ENCODE measurements at regions not wholly inside any gene's neighbourhood (a gene's known extent, or its start where the extent isn't known, plus 50 kb on each side); places are given as distances from the start of the nearest gene placed in this dataset.
A peak's percentile ranks its signal among the peaks of the same experiment; 100 is the strongest.
"Not testable (repeated sequence)": the region's sequence is repeated elsewhere in the genome, so short reads cannot be mapped to it uniquely, and the experiment has no call there.

DNA sequence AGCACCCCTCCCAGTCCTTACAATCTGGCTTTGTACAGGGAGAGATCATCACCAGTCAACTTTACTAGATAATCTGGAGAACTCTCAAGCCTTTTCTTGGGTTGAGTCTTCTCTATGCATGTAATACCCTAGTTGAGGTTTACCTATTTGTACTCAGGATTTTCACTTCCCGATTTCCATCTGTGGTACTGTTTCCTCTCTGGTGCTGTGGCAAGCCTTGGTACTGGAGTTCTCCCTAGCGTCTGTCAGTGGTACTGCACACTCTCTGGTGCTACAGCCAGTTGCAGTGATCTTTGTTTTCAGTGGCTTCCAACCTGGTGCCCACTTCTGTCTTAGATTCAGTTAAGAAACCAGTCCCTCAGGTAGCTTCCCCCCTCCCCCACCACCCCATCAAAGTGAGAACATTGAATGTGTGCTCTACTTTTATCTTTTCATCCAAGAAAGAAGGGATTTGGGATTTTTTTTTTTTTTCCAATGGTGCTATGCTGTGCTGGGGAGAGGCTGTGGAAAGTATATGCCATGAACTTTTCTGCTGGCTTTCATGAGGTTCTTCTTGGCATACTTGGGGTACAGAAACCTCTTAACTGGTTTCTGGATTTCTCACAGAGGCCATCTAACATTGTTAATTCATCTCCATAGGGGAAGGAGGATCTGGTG, 69.4 kb upstream of the EVL start:
- DNase-seq (ENCODE audit: low spot score): peak; percentile 50

DNA sequence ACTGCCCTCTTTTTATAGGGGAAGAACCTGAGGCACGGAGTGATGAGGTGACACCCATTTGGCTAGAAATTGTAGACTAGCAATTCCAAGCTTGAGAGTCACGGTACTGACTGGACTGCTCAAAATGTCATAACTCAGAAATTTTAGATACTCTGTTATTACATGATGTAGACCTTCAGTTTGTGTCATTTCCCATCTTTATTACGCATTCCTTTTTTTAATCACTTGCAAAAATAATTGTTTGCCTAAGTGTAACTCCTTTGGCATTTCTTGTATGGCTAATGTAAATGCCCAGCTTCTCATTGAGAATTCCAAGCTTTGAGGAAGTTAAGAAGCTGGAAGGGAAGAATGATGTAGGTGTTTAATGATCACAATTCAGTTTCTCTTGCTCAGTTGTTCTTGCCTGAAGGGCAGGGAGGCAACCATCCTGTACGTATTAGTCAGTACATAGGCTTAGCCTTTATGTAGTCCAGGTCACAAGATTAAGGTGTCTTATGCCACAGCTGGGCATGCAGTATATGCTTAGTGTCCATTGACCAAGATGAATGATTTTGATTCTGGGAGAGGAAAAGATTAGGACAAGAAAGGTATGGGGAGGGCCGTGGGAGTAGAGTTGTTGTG, 68.2 kb upstream of the EVL start:
- no peak for DNase-seq (ENCODE audit: low spot score)

DNA sequence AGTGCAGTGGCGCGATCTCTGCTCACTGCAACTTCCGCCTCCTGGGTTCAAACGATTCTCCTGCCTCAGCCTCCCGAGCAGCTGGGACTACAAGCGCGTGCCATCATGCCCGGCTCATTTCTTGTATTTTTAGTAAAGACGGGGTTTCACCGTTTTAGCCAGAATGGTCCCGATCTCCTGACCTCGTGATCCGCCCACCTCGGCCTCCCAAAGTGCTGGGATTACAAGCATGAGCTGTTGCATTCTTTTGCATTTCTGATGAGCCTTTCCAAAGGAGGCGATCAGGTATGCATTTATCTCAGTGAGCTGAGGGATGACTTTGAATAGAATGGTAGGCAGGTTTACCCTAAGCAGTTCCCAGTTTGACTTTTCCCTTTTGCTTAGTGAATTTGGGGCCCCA, 64.8 kb upstream of the EVL start:
- DNase-seq (ENCODE audit: low spot score): not testable (repeated sequence)

DNA sequence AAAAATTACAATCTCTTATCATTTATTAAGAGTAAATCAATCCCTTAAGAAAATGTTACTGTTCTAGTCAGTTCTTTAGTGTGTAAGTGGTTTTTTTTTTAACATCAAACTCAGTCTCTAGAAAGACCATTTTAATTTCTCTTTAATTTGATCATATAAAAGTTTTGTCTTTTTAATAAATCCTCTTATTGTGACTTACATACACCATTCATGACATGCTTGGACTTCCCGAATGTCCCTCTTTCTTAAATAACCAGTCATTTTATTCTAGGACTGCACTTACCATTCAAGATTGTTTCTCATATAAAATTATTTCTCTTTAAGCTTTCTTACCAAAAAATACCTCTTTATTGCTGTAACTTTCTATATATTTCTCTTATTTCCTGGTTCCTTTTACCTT, 60.8 kb upstream of the EVL start:
- no peak for DNase-seq (ENCODE audit: low spot score)

DNA sequence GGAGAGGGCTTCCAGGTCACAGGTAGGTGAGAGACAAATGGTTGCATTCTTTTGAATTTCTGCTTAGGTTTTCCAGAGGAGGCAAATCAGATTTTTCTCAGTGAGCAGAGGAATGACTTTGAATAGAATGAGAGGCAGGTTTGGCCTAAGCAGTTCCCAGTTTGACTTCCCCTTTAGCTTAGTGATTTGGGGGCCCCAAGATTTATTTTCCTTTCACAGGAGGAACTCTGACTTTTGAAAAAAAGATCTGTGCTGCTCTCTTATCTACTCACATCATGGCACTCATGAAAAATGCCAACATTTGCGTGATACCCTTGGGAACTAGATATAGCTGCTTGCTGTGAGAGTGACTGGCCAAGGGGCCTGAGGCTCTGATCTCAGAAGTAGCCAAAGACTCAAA, 58.0 kb upstream of the EVL start:
- no peak for DNase-seq (ENCODE audit: low spot score)

GRCh38 chr14:100009802-100010201, 55.4 kb upstream of the EVL start:
- not testable (repeated sequence) for DNase-seq (ENCODE audit: low spot score)

DNA sequence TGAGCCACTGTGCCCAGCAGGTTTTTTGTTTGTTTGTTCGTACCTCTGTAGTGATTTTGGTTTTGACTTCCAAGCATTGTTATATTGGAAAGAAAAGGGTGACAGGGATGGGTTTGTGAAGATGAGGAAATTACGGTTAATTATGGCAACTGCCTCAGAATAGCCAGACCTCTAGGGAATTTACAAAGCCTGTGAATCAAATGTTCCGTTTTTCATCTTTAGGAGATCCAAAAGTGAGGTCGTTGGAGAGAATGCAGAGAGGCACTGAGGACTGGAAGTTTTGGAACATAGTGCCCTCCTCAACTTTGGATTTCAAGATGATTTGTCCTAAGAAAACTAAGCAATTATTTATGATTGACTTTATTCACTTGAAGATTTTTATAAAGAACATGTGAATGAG, 54.5 kb upstream of the EVL start:
- DNase-seq (ENCODE audit: low spot score): no peak

DNA sequence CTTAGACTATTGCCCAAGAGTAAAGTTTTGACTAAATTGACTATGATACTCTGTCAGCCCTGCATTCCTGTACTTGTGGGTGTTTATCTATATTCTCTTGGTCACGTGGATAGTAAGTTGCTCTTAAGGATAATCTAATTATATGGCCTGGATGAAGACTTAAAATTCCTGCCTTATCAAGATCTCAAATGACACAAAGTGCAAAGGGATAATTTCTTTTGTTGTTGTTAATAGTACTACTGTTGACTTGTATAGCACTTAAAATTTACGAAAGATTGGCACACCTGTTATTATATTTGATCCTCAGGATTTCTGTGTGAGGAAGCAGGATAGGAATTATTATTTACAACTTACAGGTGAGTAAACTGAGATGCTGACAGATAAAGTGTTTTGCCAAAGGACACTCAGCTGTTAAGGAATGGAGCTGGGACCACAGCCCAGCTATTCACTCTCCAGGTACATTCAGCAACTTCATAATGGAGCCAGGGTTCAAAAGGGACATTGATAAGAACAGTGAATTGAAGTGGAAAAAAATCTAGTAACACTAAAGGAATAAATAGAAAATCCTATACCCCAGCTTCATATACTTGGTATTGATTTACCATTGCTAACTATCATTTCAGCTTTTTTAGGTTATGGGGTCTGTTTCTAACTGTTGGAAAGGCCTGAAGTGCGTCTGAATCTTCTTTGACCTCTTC, 53.4 kb upstream of the EVL start:
- DNase-seq (ENCODE audit: low spot score): no peak

DNA sequence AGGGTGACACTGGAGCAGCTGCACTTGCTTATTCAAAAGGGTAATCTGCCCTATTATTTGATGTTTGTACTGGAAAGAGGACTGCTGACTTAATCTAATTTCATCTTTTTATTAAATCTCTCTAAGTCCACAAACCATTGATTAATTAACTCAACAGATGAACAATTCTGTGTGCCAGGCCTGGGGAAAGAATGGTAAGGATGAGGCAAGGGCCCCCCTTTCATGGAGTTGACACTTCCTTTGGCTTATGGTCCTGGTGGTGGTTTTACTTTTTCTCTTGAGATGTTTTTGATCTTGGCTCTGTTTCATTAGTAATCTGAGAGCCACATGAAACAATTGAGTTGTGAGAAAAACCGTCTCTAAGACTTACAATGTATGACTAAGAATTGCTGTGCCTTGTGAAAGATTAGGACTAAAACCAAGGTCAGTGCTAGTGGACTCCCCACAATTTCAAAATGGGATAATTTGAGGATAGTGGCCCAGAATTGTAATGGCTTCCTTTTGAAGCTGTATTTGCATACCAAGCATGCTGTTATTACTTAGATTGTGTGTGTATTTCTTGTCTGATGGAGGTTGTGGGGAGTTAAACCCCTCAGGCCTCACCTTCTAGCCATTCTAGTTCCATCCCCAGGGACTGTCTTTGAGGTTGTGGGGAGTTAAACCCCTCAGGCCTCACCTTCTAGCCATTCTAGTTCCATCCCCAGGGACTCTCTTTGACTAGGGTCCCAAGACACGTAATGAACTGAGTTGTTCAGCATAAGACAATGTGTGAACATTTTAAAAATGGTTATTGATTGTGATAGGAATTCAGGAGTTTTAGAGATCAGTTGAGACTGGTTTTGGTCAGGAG, 52.5 kb upstream of the EVL start:
- no peak for DNase-seq (ENCODE audit: low spot score)

DNA sequence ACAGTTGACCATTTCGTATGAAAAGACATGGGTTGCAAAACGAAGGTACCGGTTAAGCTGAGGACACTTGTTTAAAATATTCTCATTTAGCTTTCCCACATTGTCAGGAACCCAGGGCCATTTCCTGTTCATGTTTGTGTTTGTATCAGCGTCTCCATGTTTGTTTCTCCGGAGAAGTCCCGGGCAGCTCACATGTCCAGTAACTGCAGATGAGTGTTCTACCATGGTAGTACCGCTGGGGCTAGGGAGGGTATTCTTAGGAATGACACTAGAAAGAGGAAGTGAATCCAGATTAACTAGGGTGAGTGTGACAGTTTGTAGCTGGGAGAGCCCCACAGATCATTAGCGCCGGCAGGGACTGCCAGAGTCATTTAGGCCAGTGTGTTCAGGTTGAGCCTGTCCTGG, 50.0 kb upstream of the EVL start:
- no peak for DNase-seq (ENCODE audit: low spot score)
